NCI-H526 (cell line): ENCODE measurements at regions not wholly inside any gene's neighbourhood (a gene's known extent, or its start where the extent isn't known, plus 50 kb on each side); places are given as distances from the start of the nearest gene placed in this dataset.
"Not testable (repeated sequence)": the region's sequence is repeated elsewhere in the genome, so short reads cannot be mapped to it uniquely, and the experiment has no call there.

Source experiments
- DNase-seq, 2 experiments: peaks; one replicate each; lab custom pipeline; 2025; lab: John Stamatoyannopoulos, UW

DNA sequence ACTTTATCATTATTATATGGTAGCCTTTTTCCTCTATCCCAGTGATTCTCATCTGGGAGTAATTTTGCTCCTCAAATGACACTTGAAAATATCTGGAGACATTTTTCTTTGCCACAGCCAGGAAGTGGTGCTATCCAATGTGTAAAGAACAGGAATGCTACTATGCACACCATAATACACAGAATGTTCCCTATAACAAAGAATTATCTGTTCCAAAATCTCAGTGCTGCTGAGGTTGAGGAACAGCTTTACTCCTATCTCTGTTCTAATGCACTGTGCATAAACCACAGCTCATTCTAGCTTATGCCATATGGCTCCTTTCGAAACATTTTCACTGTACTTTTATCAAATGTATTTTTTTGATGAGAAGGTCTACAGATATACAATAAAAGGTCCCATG, 1231.2 kb upstream of the CELF4 start:
- no peak for DNase-seq

GRCh38 chr18:38792731-38793130, 1227.1 kb upstream of the CELF4 start:
- no peak for DNase-seq

- no peak for DNase-seq
These were observed 1225.2 kb upstream of the CELF4 start for GRCh38 chr18:38790786-38791185.

- DNase-seq = peak in 1 of 2 experiments; percentile 4
These were observed 1224.7 kb upstream of the CELF4 start for GRCh38 chr18:38790303-38790702.

GRCh38 chr18:38789141-38789540, 1223.5 kb upstream of the CELF4 start:
- DNase-seq = no peak

DNA sequence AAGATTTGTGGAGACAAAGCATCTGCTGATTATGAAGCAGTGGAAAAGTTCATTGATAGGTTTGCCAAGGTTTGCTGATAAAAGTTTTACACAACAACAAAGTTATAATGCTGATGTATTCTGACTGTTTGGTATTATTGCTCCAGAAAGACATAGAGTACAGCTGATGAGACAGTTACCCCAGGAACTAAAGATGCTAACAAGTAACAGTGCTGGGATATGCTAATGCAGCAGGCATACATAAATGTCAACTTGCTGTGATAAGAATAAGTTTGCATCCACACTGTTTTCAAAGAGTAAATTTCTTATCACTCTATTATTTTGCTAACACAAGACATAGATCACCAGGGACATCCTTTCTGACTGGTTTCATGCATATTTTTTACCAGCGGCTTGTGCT, 1221.3 kb upstream of the CELF4 start:
- no peak for DNase-seq

DNA sequence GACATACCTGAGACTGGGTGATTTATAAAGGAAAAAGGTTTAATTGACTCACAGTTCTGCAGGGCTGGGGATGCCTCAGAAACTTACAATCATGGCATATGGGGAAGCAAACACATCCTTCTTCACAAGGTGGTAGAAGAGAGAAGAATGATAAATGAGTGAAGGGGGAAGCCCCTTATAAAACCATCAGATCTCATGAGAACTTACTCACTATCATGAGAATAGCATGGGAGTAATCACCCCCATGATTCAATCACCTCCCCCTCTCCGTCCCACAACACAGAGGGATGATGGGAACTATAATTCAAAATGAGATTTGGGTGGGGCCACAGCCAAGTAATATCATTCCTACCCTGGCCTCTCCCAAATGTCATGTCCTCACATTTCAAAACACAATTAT, 1206.0 kb upstream of the CELF4 start:
- DNase-seq = not testable (repeated sequence)

DNA sequence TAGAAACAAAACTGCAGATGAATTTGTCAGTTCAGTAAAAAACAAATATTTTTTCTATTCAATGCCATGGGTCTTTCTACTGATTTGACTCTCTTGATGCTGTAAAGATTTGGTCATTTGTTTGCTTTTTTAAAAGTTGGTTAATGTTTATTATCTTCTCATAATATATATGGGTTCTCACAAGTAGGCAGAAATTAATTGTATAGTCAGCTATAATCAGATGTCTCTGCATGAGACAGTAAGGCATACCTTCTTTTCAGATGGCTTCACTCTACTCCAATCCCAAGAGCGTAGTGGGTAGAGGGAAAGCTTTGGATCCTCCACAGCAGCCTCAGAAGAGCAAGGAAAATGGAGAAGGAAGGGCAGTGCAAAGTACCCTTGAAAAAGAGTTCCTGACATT, 1202.9 kb upstream of the CELF4 start:
- DNase-seq = no peak

- no peak for DNase-seq
These were observed 1193.9 kb upstream of the CELF4 start for GRCh38 chr18:38759457-38759856.

- no peak for DNase-seq
These were observed 1190.8 kb upstream of the CELF4 start for GRCh38 chr18:38756436-38756835.

DNA sequence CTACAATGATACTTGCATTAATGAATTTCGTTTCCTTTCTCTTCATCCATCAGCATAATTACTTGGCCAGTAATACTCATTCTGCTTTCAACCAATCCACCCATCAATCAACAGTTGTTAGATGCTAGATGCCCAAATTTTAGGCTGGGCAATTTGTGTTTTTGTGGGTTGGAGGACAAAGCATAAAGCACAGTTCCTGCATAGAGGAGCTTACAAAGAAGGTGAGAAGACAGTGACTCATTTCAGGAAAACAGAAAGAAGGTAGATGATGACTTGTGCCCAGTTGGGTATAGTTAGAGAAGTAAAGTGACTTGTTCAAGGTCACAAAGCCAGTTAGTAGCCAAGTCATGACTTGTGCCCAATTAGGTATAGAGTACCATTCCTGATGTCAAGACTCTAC, 1186.8 kb upstream of the CELF4 start:
- DNase-seq = no peak

GRCh38 chr18:38751898-38752297, 1186.3 kb upstream of the CELF4 start:
- no peak for DNase-seq

DNA sequence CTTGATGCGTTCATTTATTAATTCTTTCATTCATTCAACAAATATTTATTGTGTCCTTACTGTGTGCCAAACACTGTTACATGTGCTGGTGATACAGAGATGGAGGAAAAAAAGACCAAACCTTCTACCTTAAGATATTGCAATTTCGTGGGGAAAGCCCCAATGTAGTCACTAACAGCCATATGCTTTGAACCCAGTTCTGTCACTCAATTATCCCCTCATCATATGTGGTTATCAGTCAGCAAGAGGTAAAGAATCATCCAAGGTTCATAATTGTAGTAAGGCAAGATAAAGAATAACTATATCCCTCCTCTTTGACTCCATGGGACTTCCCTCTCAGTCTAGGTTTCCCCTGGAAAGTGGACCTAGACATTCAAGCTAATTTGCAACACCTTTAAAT, 1185.6 kb upstream of the CELF4 start:
- DNase-seq = no peak

GRCh38 chr18:38750751-38751150, 1185.2 kb upstream of the CELF4 start:
- no peak for DNase-seq

GRCh38 chr18:38747153-38747552, 1181.6 kb upstream of the CELF4 start:
- no peak for DNase-seq

DNA sequence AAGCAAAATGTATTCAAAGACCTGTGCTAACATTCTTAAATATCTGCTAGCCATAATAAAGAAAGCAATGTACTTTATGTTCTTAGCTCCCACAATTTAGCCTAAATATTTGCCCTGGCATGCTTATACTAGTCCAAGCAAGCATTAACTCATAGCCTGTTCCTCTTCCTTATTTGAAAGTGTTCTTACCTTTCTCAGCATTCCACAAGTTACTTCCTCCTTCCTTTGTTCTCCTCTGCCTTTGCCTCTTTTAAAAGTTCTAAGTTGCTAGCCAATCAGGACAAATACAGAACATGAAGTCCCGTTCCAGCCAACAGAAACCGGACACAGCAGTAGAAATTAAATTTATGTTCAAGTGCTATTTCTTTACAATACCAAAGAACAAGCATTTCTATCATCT, 1154.6 kb upstream of the CELF4 start:
- DNase-seq = not testable (repeated sequence)

- DNase-seq = no peak
These were observed 1152.8 kb upstream of the CELF4 start for GRCh38 chr18:38718365-38718901.

DNA sequence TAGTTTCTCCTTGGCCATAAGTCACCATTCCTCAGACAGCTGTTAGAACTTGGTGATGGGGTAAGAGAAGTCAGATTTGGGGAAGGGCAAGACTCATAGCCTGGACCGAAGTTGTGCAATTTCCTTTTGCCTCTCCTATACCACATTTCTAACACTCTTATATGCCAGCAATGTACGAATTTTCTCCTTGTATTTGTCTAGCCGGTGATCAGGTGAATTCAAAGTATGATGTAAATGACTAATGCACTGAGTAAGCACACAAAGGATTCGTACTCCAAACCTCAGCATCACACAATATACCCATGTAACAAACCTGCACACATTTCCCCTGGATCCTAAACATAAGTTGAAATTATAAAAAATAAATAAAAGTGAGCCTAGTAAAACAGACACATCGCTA, 1143.5 kb upstream of the CELF4 start:
- DNase-seq = no peak

DNA sequence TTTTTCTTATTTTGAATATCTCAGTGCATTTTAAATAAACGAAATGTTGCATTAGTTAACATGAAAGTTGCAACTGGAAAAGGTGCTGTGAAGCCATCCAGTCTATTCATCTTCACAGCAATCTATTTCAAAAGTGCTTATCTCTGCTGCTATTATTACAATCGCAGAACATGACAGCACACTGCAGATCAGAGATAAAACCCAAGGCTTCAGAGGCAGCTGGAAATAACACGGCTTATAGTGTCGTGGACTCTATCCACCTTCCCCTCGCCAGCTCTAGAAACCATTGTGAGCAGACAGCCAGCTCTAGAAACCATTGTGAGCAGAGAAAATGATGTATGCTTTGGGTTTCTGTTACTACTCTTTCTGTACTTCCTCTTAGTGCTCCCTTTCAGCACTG, 1140.8 kb upstream of the CELF4 start:
- DNase-seq = no peak

DNA sequence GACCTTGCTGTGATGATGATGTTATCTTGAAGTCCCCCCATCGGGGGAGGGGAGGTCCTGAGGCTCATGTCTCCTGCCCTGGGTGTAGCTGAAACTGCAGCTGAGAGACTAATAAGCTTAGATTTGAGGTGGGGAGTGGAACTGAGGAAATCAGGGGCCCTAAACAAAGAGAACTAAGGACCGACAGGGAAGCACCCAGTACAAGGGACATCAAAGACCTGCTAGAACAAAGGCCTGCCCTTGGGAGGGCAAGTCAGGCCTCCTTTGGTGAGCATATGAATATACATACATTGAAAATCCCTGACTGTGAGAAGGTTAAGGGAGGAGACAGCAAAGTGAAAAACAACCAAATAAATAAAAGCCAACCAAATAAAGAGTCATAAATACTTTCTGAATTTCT, 1132.5 kb upstream of the CELF4 start:
- no peak for DNase-seq

DNA sequence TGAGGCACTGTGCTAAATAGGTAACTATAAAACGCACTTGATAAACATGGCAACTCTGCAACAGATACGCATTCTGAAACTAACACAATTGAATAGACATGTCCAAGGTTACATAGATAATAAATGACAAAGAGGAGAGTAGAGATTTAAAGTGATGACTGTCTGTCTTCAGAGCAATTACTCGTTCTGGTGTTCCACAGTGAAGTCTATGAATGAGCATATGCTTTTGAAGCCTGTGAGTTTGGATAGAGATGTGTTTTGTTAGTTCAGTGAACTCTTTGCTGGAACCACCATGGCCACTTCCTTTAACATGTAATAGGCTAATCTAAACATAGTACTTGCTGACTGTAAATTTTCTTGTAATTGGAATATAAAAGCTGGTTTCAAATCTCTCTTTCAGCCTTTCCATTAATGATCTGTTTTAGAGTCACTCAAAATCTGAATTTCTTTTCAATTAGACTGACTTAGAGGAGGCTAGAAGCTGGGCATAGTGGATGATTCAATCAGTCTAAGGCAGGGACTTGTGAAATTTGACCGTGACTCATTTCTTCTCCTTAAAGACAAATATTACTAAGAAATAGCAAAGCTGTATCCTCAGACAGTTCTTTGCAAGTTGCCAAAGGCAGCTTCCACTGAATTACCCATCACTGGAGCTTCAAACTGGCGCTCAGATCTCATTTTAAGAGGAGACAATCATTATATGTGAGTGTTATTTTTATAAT, 1130.1 kb upstream of the CELF4 start:
- no peak for DNase-seq

- DNase-seq = no peak
These were observed 1127.5 kb upstream of the CELF4 start for GRCh38 chr18:38693104-38693503.

- no peak for DNase-seq
These were observed 1125.0 kb upstream of the CELF4 start for GRCh38 chr18:38690626-38691025.

- no peak for DNase-seq
These were observed 1122.8 kb upstream of the CELF4 start for GRCh38 chr18:38688416-38688815.
